Stimulated activated effector memory CD8-positive, alpha-beta T cell treated with anti-CD3 and anti-CD28 coated beads, Interleukin-12 subunit alpha, Interleukin-12 subunit beta, amount 100 ng/mL, for 72 hours (primary cell): ENCODE measurements at regions not wholly inside any gene's neighbourhood (a gene's known extent, or its start where the extent isn't known, plus 50 kb on each side); places are given as distances from the start of the nearest gene placed in this dataset.
A peak's percentile ranks its signal among the peaks of the same experiment; 100 is the strongest.

Experiments
- ATAC-seq: fragments of 150-1000 bp; cut with Tn5 transposase; 2 replicates; pipeline ENCODE4 v1.10.0; 2021
- DNase-seq, 2 donors: peaks; one replicate each; pipeline ENCODE4 v3.0.0; 2021 to 2022; ENCODE audit warnings: low spot score in 2 of 2
- H3K27ac Mint-ChIP-seq: one replicate; pipeline ENCODE4 v1.8.0; 2022; ENCODE audit warnings: mild to moderate bottlenecking, mixed read lengths
- H3K36me3 Mint-ChIP-seq: one replicate; pipeline ENCODE4 v1.8.0; 2022; ENCODE audit warnings: mild to moderate bottlenecking, mixed read lengths
- H3K4me1 Mint-ChIP-seq: one replicate; pipeline ENCODE4 v1.8.0; 2022; ENCODE audit warnings: mixed read lengths
- H3K4me3 Mint-ChIP-seq: one replicate; pipeline ENCODE4 v1.8.0; 2022; ENCODE audit warnings: mild to moderate bottlenecking, mixed read lengths
- H3K9me3 Mint-ChIP-seq: one replicate; pipeline ENCODE4 v1.8.0; 2022; ENCODE audit warnings: mixed read lengths

GRCh38 chr3:194809382-194809781, 123.7 kb downstream of the FAM43A start:
- peaks cover 7% of the 10 kb centered on the region for H3K4me1 Mint-ChIP-seq
- H3K4me3 Mint-ChIP-seq = no peak overlapping the region
- no peaks in the 10 kb centered on the region for H3K36me3 Mint-ChIP-seq
- no peak for DNase-seq
- ATAC-seq = no peak
- H3K27ac Mint-ChIP-seq = no peak overlapping the region
- H3K9me3 Mint-ChIP-seq = no peaks in the 10 kb centered on the region

GRCh38 chr3:194810076-194810475, 124.4 kb downstream of the FAM43A start:
- H3K4me3 Mint-ChIP-seq = no peak overlapping the region
- H3K4me1 Mint-ChIP-seq = peaks cover 7% of the 10 kb centered on the region
- ATAC-seq (no peak), DNase-seq (no peak)
- H3K9me3 Mint-ChIP-seq = no peaks in the 10 kb centered on the region
- H3K27ac Mint-ChIP-seq = no peak overlapping the region
- H3K36me3 Mint-ChIP-seq = no peaks in the 10 kb centered on the region

- no peaks in the 10 kb centered on the region for H3K36me3 Mint-ChIP-seq
- no peak overlapping the region for H3K4me3 Mint-ChIP-seq
- H3K4me1 Mint-ChIP-seq = peaks cover 7% of the 10 kb centered on the region
- DNase-seq = no peak
- no peak overlapping the region for H3K27ac Mint-ChIP-seq
- H3K9me3 Mint-ChIP-seq = no peaks in the 10 kb centered on the region
- ATAC-seq = no peak
These were observed 125.4 kb downstream of the FAM43A start for GRCh38 chr3:194811118-194811517.

GRCh38 chr3:194812176-194812575, 126.5 kb downstream of the FAM43A start:
- peaks cover 7% of the 10 kb centered on the region for H3K4me1 Mint-ChIP-seq
- H3K9me3 Mint-ChIP-seq = no peaks in the 10 kb centered on the region
- no peaks in the 10 kb centered on the region for H3K36me3 Mint-ChIP-seq
- no peak overlapping the region for H3K27ac Mint-ChIP-seq
- ATAC-seq (no peak), DNase-seq (no peak)
- no peak overlapping the region for H3K4me3 Mint-ChIP-seq

GRCh38 chr3:194814878-194815357, 129.2 kb downstream of the FAM43A start:
- no peak overlapping the region for H3K4me3 Mint-ChIP-seq
- no peaks in the 10 kb centered on the region for H3K9me3 Mint-ChIP-seq
- ATAC-seq (no peak), DNase-seq (no peak)
- no peak overlapping the region for H3K27ac Mint-ChIP-seq
- H3K4me1 Mint-ChIP-seq = peaks cover 7% of the 10 kb centered on the region
- no peaks in the 10 kb centered on the region for H3K36me3 Mint-ChIP-seq

GRCh38 chr3:194816748-194817591, 131.3 kb downstream of the FAM43A start:
- Mint-ChIP-seq H3K4me1 (no peaks in the 10 kb centered on the region), H3K27ac (no peak overlapping the region), H3K9me3 (no peaks in the 10 kb centered on the region), H3K4me3 (no peak overlapping the region), H3K36me3 (no peaks in the 10 kb centered on the region)
- ATAC-seq = no peak
- no peak for DNase-seq

GRCh38 chr3:194817592-194817930, 131.9 kb downstream of the FAM43A start:
- ATAC-seq = peak; percentile 31
- no peaks in the 10 kb centered on the region for H3K9me3 Mint-ChIP-seq
- no peaks in the 10 kb centered on the region for H3K4me1 Mint-ChIP-seq
- no peaks in the 10 kb centered on the region for H3K36me3 Mint-ChIP-seq
- no peak overlapping the region for H3K4me3 Mint-ChIP-seq
- H3K27ac Mint-ChIP-seq = no peak overlapping the region
- DNase-seq = no peak

GRCh38 chr3:194817936-194818335, 132.3 kb downstream of the FAM43A start:
- no peaks in the 10 kb centered on the region for H3K36me3 Mint-ChIP-seq
- no peak for ATAC-seq
- no peak overlapping the region for H3K4me3 Mint-ChIP-seq
- H3K4me1 Mint-ChIP-seq = no peaks in the 10 kb centered on the region
- no peaks in the 10 kb centered on the region for H3K9me3 Mint-ChIP-seq
- no peak overlapping the region for H3K27ac Mint-ChIP-seq
- DNase-seq = no peak

- Mint-ChIP-seq H3K36me3 (no peaks in the 10 kb centered on the region), H3K4me3 (no peak overlapping the region), H3K4me1 (no peaks in the 10 kb centered on the region), H3K9me3 (no peaks in the 10 kb centered on the region), H3K27ac (no peak overlapping the region)
- ATAC-seq = no peak
- DNase-seq = no peak
These were observed 138.4 kb downstream of the FAM43A start for GRCh38 chr3:194824100-194824499.

- H3K4me3 Mint-ChIP-seq = no peak overlapping the region
- DNase-seq = no peak
- H3K27ac Mint-ChIP-seq = no peak overlapping the region
- H3K9me3 Mint-ChIP-seq = no peaks in the 10 kb centered on the region
- H3K4me1 Mint-ChIP-seq = no peaks in the 10 kb centered on the region
- ATAC-seq = no peak
- H3K36me3 Mint-ChIP-seq = no peaks in the 10 kb centered on the region
These were observed 139.0 kb downstream of the FAM43A start for GRCh38 chr3:194824701-194825111.

- H3K27ac Mint-ChIP-seq = no peak overlapping the region
- no peaks in the 10 kb centered on the region for H3K36me3 Mint-ChIP-seq
- ATAC-seq (no peak), DNase-seq (no peak)
- H3K4me1 Mint-ChIP-seq = no peaks in the 10 kb centered on the region
- H3K9me3 Mint-ChIP-seq = no peaks in the 10 kb centered on the region
- H3K4me3 Mint-ChIP-seq = no peak overlapping the region
These were observed 140.9 kb downstream of the FAM43A start for GRCh38 chr3:194826594-194826993.

GRCh38 chr3:194827486-194827885, 141.8 kb downstream of the FAM43A start:
- H3K4me1 Mint-ChIP-seq = no peaks in the 10 kb centered on the region
- no peaks in the 10 kb centered on the region for H3K36me3 Mint-ChIP-seq
- H3K4me3 Mint-ChIP-seq = no peak overlapping the region
- no peak overlapping the region for H3K27ac Mint-ChIP-seq
- no peaks in the 10 kb centered on the region for H3K9me3 Mint-ChIP-seq
- ATAC-seq (no peak), DNase-seq (no peak)

- H3K4me3 Mint-ChIP-seq = no peak overlapping the region
- H3K36me3 Mint-ChIP-seq = no peaks in the 10 kb centered on the region
- no peaks in the 10 kb centered on the region for H3K9me3 Mint-ChIP-seq
- no peaks in the 10 kb centered on the region for H3K4me1 Mint-ChIP-seq
- DNase-seq (no peak), ATAC-seq (no peak)
- H3K27ac Mint-ChIP-seq = no peak overlapping the region
These were observed 142.4 kb downstream of the FAM43A start for GRCh38 chr3:194828116-194828515.

GRCh38 chr3:194828926-194829325, 143.2 kb downstream of the FAM43A start:
- H3K27ac Mint-ChIP-seq = no peak overlapping the region
- DNase-seq (no peak), ATAC-seq (no peak)
- no peaks in the 10 kb centered on the region for H3K36me3 Mint-ChIP-seq
- H3K4me1 Mint-ChIP-seq = no peaks in the 10 kb centered on the region
- H3K9me3 Mint-ChIP-seq = no peaks in the 10 kb centered on the region
- H3K4me3 Mint-ChIP-seq = no peak overlapping the region

GRCh38 chr3:194830401-194830800, 144.7 kb downstream of the FAM43A start:
- Mint-ChIP-seq H3K27ac (no peak overlapping the region), H3K36me3 (no peaks in the 10 kb centered on the region), H3K4me3 (no peak overlapping the region), H3K4me1 (no peaks in the 10 kb centered on the region), H3K9me3 (no peaks in the 10 kb centered on the region)
- no peak for DNase-seq
- ATAC-seq = peak; percentile 21

- no peaks in the 10 kb centered on the region for H3K4me1 Mint-ChIP-seq
- DNase-seq = no peak
- ATAC-seq = no peak
- H3K27ac Mint-ChIP-seq = no peak overlapping the region
- no peak overlapping the region for H3K4me3 Mint-ChIP-seq
- no peaks in the 10 kb centered on the region for H3K36me3 Mint-ChIP-seq
- H3K9me3 Mint-ChIP-seq = no peaks in the 10 kb centered on the region
These were observed 145.3 kb downstream of the FAM43A start for GRCh38 chr3:194830978-194831377.
